HG03135 (cell line): ENCODE measurements at regions not wholly inside any gene's neighbourhood (a gene's known extent, or its start where the extent isn't known, plus 50 kb on each side); places are given as distances from the start of the nearest gene placed in this dataset.

Experiments
- ATAC-seq: cut with Tn5 transposase; IDR thresholded peaks from one replicate; pipeline ENCODE4 v1.9.1; 2021; ENCODE audit warnings: mild to moderate bottlenecking, moderate library complexity; ENCODE audit not compliant: unreplicated experiment

DNA sequence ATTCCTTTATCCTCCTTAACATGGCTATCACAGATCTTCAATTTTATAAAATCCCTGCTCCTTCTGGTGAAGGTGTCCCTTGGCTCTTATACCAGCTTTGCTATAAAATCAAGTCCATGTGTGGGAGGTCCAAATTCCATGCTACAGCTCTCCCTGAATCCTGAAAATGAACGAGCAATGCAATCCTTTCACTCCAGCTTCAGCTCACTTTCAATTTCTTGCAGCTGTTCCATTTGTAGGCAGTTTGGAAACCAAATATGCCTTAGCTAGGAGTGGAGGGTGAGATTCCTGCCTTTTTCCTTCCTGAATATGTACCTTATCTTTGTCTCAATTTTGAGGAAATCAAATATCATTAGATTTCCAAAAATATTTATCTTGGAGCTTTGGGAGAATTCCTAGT is 402.6 kb downstream of the TTLL7 start:
- ATAC-seq, result no peak

DNA sequence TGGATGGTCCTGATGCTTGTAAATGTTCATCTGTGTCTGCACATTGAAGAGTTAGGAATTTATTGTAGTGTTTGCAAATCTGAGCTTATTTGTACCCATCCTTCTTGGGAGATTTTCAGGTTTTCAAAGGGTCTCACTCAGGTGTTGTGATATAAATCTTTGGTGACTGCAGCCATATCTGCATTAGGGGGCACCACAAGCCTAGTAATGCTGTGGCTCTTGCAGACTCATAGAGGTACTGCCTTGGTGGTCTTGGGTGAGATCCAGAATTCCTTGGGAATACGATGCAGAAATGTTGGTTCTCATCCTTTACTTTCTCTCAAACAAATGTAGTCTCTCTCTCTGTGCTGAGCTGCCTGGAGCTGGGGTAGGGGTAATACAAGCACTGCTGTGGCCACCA is 405.9 kb downstream of the TTLL7 start:
- ATAC-seq, result no peak

DNA sequence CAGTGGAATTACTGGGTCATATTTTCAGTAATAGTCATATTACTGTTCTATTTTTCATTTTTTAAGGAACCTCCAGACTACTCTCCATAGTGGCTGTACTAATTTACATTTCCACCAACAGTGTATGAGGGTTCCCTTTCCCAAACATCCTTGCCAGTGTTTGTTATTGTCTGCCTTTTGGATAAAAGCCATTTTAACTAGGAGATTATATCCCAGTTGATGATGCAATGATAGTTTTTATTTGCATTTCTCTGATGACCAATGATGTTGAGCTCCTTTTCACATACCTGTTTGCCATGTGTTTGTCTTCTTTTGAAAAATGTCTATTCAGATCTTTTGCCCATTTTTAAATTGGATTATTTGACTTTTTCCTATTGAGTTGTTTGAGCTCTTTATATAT is 410.8 kb downstream of the TTLL7 start:
- no peak for ATAC-seq

DNA sequence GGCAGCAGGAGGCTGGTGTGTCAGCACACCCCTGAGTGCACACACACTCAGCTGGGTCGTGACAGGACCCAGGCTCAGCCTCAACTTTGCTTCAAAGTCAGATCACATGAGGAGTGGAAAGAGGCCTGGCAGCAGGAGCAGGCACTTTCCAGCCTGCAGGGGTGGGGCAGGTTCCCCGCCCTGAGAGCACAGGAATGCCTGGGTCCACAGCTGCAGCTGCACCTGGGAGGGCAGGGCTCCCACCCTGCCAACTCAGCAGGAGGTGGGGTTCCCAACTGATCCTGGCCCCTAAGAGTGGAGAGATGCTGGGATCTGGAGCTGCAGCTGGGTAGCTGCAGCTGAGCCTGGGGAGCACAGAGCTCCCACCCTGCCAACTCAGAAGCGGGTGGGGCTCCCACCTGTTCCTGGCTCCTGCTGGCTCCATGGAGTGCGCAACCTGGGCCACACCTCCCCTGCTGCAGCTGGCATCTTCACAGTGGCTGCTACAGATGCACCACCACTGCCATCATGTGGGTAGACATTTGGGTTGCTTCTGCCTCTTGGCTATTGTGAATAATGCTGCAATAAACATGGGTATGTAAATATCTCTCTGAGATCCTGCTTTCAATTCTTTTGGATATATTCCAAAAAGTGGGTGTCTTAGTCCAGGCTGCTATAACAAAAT is 415.4 kb downstream of the TTLL7 start:
- ATAC-seq, result no peak

DNA sequence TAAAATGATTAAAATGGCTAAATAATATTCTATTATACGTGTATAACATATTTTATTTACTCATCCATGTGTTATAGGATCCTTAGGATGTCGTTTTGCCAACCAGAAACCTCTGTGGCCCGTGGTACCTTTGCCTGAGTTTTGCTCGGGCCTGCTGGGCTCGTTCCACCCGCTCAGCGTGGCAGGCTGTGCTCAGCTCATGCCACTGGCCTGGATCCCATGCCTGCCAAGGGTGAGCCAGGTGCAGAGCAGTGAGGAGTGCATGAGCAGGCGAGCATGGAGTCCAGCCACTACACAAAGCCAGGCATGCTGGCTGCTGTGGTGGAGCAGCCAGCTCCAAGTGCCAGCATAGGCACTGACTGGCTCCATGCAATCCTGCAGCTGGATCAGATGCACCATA is 417.2 kb downstream of the TTLL7 start:
- ATAC-seq, result no peak

DNA sequence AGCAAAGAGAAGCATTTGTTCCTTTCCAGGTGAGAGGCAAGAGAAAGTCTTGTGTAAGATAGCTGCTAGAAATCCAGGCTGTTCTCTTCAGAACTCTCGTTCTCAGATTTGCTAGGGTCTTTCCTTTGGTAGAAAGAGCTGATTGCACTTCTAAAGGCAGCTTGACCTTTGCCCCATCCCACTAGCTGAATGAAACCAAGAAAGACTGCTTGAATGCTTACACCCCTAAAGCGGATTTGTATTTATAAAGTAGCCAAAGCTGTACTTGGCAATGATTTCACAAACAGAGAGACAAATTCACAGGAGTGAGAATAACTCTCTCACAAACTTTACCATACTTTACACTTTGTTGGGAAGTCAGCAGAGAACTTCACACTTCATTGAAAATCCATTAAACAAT is 424.1 kb downstream of the TTLL7 start:
- no peak for ATAC-seq

DNA sequence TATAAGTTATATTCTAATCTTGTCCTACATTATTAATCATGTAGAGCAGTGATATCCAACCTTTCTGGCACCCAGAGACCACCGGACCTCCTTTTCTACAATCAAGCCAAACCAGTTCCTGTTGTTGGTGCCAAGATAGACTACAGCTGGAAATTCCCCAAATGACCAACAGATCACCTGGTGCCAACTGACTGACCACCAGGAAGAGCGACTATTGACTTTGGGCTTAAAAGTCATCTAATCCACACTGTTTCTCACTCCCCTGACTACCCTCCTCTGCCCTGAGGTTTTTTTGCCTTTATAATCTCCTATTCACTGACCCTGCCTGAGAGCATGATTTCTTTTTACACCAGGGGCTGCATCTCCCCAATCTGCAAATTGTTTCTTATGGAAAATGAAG is 425.2 kb downstream of the TTLL7 start:
- no peak for ATAC-seq

DNA sequence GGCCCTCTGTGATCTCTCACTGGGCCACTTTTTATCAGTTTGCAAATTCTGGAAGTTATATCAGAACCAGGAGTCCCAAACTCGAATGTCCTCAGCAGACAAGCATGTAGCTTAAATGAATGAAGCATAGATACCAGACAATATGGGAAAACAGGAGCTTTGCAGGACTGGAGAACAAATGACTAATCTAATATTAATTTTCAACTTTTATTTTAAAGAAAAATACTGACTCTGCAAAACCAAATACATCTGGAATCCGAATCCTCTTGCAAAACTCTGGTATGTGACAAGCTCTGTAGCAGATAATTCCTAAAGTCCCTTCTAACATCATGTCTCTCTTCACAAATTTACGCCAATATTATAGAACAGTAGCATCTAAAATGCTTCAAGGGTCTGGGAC is 427.4 kb downstream of the TTLL7 start:
- no peak for ATAC-seq

DNA sequence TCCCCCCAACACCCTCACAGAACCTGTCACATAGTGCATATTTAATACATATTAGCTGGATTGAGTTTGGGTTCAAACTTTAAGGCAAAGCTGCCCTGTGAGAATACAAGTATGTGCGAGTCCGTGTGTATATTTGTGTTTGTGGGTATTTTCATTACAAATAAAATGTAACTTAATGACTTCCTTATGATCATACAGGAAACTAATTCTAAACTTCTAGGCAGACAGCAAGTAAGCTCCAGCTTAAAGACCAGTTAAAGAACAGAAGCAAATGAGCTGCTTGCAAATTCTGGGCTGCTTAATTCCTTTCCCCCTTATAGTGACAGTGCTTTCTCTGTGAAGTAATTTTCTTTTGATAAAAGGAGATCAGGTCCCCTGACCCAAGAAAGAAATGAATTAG is 437.6 kb downstream of the TTLL7 start:
- ATAC-seq, result no peak

DNA sequence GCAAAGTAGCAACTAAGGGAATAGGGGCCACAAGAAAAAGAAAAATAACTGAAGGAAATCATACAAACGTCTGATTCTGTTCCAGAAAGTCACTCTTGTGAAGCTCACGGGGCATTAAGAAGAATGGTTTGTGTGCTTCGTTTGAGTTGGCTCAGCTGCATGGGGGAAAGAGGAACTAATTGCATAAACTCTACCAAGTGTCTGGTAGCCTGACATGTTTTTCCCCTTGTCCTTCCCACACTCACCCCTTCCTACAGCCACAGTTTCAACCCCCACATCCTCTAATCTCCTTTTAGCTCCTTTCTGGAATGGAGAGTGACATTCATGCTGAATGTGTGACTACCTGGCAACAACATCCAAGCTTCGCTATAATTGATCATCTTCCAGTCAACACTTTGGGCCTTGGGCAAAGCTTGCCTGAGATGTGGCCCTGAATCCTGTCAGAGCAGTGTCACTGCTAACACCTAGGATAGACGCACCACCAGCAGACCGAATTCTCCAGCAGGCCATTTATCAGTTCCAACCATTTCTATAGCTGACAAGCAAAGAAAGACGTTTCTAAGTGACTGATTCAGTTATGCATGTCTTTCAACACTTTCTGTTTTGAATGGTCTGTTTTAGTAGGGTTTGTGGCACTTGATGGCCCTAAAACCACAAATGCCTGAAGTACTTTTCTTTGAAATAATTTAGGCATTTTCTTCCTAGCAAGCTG is 439.6 kb downstream of the TTLL7 start:
- ATAC-seq, result no peak

DNA sequence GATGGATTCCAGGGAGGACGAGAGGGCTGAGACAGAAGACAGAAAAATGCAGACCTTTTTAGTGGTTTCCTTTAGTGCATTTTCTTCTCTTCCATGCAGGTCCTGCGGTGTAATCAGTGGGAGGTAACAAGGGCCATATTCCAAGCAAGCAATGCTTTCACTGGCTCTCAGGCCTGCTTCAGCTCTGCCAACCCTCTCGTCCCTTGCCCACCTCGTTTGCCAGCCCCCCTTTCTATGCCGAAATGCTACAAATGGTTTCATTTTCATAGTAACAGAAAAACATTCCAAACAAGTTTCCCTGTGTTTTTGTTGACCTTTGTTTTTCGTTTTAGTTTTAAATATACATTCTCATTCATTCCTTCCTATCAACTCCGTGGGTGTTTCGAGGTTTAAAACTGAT is 443.1 kb downstream of the TTLL7 start:
- ATAC-seq, result no peak

DNA sequence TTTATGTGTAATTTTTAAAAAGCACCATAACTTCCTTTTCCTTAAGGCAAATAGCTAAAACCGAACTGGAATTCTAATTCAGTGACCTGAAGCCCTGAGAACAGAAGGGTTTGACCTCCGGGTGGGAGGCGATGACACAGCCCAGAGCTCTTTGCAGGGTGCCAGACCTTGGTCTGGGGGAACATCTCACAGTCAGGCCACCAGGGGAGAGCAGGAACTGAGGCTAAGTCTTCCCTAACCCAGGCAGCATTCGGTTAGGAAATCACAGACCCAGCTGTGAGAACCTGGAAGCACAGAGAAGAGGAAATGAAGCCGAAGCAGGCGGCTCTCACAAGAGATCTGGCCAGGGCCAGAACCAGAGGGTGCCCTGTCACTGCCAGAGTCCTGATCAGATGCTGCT is 444.8 kb downstream of the TTLL7 start:
- no peak for ATAC-seq

DNA sequence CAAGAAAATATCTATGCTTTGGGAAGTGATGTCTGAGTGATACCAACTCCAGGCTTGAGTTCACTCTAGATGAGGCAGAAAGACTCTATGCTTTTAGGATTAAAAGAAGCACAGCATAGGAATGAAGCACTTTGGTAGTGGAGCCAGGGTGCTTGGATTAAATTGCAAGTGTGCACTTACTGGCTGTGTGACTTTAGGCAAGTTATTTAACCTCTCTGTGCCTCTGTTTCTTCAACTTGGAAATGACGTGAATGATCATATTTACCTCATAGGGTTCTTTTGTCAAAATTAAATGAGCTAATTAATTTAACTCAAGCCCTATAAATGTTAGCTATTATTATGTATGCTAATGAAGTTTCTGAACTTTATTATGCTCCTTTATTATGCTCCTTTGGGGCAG is 446.1 kb downstream of the TTLL7 start:
- ATAC-seq, result no peak

DNA sequence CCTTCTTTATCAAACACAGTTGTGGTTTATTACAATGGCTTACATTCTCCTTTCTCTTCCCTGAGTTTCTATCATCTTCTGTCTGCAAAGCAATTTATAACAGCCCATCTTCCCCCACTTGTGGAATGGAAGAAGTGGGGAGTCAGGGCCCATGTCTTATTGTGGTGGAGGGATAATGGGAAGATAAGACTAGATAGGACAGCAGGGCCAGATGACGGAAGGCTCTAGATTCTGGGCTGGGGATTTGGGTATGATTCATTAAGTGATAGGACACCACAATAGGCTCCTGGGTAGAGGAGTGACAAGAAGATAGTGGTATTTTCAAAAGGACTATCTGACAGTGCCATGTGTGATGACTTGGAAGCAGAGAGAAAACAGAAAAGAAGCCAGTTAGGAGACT is 450.6 kb downstream of the TTLL7 start:
- ATAC-seq, result no peak

DNA sequence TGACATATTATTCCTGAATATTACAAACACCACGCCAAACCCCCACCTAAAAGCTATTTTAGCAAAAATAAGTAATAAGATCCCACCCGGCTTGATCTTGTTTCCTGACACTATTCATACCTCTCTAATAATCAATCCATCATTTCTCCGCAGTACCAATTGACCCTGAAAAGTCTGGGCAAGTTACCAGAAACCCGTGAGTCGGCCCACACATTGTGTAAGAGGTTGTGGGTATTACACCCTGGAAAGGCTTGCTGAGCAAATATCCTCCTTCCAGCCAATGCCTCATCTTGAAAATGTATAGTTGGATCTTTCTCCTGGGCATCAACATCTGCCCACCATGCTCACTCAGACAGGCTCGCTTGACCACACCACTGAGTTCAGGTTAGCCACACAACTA is 451.0 kb downstream of the TTLL7 start:
- ATAC-seq, result no peak

DNA sequence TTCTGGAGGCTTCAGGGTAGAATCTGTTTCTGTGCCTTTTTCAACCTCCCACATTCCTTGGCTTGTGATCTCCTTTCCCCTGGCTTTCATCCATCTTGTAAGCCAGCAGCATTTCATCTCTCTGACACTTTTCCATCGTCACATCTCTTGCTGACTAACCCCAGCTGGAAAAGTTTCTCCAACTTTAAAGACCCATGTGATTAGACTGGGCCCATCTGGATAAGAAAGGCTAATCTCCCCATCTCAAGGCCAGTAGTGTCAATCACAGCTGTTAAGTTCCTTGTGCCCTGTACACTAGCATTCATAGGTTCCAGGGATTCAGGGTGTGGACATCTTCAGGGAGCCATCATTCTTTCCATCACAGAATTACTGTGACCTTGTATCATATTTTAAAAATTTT is 452.1 kb downstream of the TTLL7 start:
- ATAC-seq, result no peak

DNA sequence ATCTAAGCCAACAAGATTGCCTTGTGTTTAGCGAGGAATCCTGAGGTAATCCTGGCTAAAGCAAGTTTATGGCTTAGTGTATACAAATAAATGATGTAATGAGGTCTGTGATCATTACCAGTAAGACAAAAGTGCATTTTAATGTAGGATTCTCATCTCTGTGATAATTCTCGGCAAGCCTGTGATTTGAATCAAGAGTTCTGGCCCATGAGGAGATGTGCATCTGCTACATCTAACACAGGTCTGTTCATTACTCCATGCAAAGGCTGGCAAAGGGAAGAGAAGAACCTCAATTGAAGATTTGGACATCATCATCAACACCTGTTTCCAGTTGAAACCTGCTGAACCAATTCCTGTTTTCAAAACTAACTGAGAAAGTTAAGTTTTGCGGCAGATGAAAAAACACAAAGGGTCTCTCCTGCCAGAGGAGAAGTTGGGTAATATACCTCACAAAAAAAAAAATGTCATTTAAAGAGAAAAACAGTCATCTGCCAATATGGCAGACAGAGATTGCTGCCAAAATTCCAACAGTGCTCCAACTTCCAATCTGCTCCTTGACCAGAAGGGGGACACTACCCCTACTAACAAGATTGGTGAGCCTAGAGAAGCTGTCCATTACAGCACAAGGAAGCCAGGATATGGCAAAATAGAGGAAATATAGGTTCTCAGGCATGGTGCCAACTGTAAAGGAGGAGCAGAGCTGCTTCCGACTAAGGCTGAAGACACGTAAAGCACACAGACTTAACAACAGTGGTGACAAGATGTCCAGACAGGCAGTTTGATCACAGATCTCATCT is 453.7 kb downstream of the TTLL7 start:
- no peak for ATAC-seq

DNA sequence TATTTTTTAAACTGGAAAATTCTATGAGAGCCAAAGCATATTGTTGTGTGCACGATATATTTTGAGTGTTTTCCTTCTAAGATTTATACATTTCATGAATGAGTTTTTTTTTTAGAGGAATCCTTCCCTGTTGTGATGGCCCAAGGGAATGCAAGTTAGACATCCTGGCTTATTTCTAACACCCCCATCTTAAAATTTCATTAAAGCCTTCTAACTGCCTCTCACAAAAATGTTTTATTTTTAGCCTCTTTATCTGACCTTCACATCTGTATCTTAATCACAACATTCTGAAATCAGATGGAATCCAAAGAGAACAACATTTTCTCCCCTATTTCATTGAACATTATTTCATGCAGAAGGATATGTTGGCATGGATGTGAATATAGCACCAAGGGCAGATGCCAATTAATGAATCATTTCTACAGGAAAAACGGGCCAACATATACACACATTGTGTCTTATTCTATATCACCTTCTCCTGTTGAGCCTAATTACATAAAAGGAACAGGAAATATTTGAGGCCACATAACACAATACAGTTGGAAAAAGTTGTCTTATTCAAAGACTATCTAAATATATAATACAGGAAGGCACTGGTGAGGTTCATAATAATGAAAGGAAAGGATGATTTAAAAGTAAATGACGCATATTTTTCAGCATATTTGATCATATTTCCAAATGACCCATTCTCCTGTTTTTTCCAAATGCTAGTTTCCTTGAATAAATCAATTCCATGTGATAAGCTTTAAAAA is 455.5 kb downstream of the TTLL7 start:
- ATAC-seq, result no peak

DNA sequence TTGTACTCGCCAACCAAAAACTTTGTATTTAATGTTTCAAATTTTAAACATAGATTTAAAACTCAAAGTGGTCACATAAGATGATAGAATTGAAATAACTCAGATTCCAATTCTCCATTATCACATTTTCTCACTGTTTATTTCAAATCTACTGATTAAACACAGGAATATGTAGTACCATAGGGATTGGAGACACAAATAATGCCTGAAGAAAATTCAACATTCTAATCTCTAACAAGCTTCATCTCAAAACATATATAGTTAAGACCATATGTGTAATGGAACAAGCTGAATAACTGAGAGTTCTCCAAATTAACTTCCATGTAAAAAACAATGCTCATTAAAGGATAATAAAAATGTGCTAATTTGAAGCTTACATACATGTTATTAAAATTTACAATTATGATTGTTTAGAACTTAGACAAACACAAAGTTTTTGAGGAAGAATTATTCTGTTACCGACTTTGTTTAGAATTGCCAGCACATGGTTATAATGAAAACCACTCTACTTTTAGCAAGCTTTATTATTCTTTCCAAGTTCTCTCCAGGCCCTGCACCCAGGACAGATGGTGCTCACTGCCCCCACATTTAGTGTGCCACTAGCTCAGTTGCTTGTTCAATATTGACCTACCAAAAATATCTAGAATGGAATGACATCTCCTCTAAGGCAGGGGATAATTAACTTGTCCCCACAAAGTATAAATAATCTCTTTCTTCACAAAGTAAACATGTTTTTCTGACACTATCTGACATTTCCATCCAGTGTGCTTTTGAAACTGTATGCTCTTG is 467.2 kb downstream of the TTLL7 start:
- no peak for ATAC-seq

DNA sequence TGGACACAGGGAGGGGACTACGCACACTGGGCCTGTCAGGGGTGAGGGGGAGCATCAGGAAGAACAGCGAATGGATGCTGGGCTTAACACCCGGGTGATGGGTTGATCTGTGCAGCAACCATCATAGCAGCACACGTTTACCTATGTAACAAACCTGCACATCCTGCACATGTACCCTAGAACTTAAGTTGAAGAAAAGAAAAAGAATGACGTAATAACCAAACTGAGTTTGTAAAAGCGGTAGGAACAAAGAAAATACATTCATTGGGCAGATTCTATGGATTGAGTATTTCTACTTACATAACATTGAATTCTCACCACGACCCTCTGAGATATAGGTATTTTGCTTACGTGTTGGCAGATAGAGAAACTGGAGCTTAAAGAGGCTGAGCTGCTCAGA is 468.4 kb downstream of the TTLL7 start:
- ATAC-seq, result no peak

DNA sequence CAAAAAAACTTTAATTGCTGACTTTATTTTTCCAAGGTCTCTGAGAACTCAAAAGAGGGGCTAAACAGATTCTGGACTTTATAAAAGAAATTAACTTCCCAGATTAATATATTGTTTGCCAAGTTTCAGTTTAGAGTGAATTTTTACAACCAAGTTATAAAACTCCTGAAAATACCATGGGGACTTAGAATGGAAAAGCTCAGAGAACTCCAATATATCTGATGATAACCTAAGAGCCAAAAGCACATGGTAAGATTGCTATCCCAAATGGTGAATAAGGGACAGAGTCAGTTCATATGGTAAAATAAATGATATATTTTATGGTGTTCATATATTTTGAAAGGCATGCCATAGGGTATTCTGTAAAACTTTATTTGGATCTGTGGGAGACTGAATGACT is 470.9 kb downstream of the TTLL7 start:
- no peak for ATAC-seq
